ENCODE measurements at regions not wholly inside any gene's neighbourhood (a gene's known extent, or its start where the extent isn't known, plus 50 kb on each side); places are given as distances from the start of the nearest gene placed in this dataset.

GRCh38 chr1:47624531-47624930, 186.7 kb downstream of the FOXD2 start:
- FAIRE-seq, result no peak
- no peak for DNase-seq (ENCODE audit: insufficient read length, low spot score)

GRCh38 chr1:47627016-47627415, 189.2 kb downstream of the FOXD2 start:
- DNase-seq (ENCODE audit: insufficient read length, low spot score) (no peak), FAIRE-seq (no peak)

GRCh38 chr1:47627471-47628370, 189.9 kb downstream of the FOXD2 start:
- DNase-seq (ENCODE audit: insufficient read length, low spot score), result no peak
- FAIRE-seq, result no peak

GRCh38 chr1:47629201-47629600, 191.4 kb downstream of the FOXD2 start:
- DNase-seq (ENCODE audit: insufficient read length, low spot score) (no peak), FAIRE-seq (no peak)

- DNase-seq (ENCODE audit: insufficient read length, low spot score), result no peak
- no peak for FAIRE-seq
These were observed 192.5 kb downstream of the FOXD2 start for GRCh38 chr1:47630346-47630745.

GRCh38 chr1:47631411-47631995, 193.7 kb downstream of the FOXD2 start:
- no peak for DNase-seq (ENCODE audit: insufficient read length, low spot score)

GRCh38 chr1:47635111-47635510, 197.3 kb downstream of the FOXD2 start:
- FAIRE-seq, result no peak
- DNase-seq (ENCODE audit: insufficient read length, low spot score), result no peak

More at GRCh38 chr1:47631411-47631995, 193.7 kb downstream of the FOXD2 start:
- FAIRE-seq, result no peak

GRCh38 chr1:47635597-47635996, 197.8 kb downstream of the FOXD2 start:
- DNase-seq (ENCODE audit: insufficient read length, low spot score) (no peak), FAIRE-seq (no peak)

GRCh38 chr1:47637111-47637685, 199.4 kb downstream of the FOXD2 start:
- no peak for FAIRE-seq
- no peak for DNase-seq (ENCODE audit: insufficient read length, low spot score)

- no peak for FAIRE-seq
- no peak for DNase-seq (ENCODE audit: insufficient read length, low spot score)
These were observed 200.4 kb downstream of the FOXD2 start for GRCh38 chr1:47638240-47638639.

GRCh38 chr1:47638713-47639112, 200.9 kb downstream of the FOXD2 start:
- DNase-seq (ENCODE audit: insufficient read length, low spot score) (no peak), FAIRE-seq (no peak)

- no peak for DNase-seq (ENCODE audit: insufficient read length, low spot score)
These were observed 205.7 kb downstream of the FOXD2 start for GRCh38 chr1:47643306-47644211.

GRCh38 chr1:47644212-47644573, 206.3 kb downstream of the FOXD2 start:
- DNase-seq (ENCODE audit: insufficient read length, low spot score) (no peak), FAIRE-seq (no peak)

More at GRCh38 chr1:47643306-47644211, 205.7 kb downstream of the FOXD2 start:
- no peak for FAIRE-seq

- DNase-seq (ENCODE audit: insufficient read length, low spot score) (no peak), FAIRE-seq (no peak)
These were observed 207.3 kb downstream of the FOXD2 start for GRCh38 chr1:47645151-47645550.

- DNase-seq (ENCODE audit: insufficient read length, low spot score) (no peak), FAIRE-seq (no peak)
These were observed 208.8 kb downstream of the FOXD2 start for GRCh38 chr1:47646676-47647075.

- FAIRE-seq, result no peak
- no peak for DNase-seq (ENCODE audit: insufficient read length, low spot score)
These were observed 209.5 kb downstream of the FOXD2 start for GRCh38 chr1:47647327-47647845.

- FAIRE-seq, result no peak
These were observed 212.4 kb downstream of the FOXD2 start for GRCh38 chr1:47650205-47650604.

GRCh38 chr1:47650611-47651010, 212.8 kb downstream of the FOXD2 start:
- no peak for DNase-seq (ENCODE audit: insufficient read length, low spot score)
- no peak for FAIRE-seq

More at GRCh38 chr1:47650205-47650604, 212.4 kb downstream of the FOXD2 start:
- DNase-seq (ENCODE audit: insufficient read length, low spot score), result no peak

- no peak for FAIRE-seq
- DNase-seq (ENCODE audit: insufficient read length, low spot score), result no peak
These were observed 213.7 kb downstream of the FOXD2 start for GRCh38 chr1:47651311-47652089.

All from GM19239 (cell line).